ENCODE measurements at regions not wholly inside any gene's neighbourhood (a gene's known extent, or its start where the extent isn't known, plus 50 kb on each side); places are given as distances from the start of the nearest gene placed in this dataset.

DNA sequence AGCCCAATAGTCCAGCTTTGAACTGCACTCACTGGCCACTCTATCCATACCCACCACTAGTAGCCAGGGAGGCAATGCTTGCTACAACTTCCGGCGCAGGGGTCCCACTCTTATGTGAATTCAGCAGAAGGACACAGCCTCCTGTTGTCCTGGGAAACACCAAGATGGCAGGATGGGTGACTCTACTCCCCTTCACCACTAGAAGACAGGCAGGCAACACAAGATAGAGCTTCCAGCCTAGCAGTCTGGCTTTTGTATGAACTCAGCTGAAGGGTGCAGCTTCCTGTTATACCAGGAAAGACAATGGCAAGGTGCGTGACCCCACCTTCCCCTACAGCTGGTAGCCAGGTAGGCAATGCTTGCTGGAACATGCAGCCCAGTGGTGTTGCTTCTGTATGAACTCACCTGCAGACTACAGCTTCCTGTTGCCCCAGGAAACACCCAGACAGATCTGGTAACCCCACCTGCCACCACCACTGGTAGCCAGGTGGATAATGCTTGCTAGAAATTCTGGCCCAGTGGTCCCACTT lies 205.2 kb upstream of the KIRREL3 start:
- H2AK9ac ChIP-seq (replicated peaks; ENCODE audit: low read depth, low read length, poor library complexity): no peak overlapping the region
- H2AFZ ChIP-seq (replicated peaks; ENCODE audit: low read length, poor library complexity): no peak overlapping the region
- no peak overlapping the region for H3K14ac ChIP-seq (replicated peaks; ENCODE audit: low read depth, low read length)
- no peak overlapping the region for H2BK15ac ChIP-seq (ENCODE audit: low read depth, low read length)
- H3K4me3 ChIP-seq (ENCODE audit: insufficient read depth, low read depth, low read length): no peak overlapping the region
- no peak overlapping the region for H3K56ac ChIP-seq (ENCODE audit: extremely low read depth, insufficient read depth, low read length)
- DNase-seq (no peak), ATAC-seq (ENCODE audit: low read depth) (no peak)
- no peak overlapping the region for H3K18ac ChIP-seq (ENCODE audit: low read depth, low read length)
- H2AK5ac ChIP-seq (ENCODE audit: low read depth, low read length): no peak overlapping the region
- BruUV-seq (replicated peaks): no TSS peak
- no peak for TF ChIP-seq RAD21 (IDR thresholded peaks at IDR 0.05; ENCODE audit: low read length)
- TF ChIP-seq FOS (IDR thresholded peaks at IDR 0.05; ENCODE audit: low read depth, low read length): no peak
- no peak for TF ChIP-seq CEBPB (IDR thresholded peaks at IDR 0.05; ENCODE audit: low read depth, low read length)
- no peak for TF ChIP-seq RFX5 (IDR thresholded peaks at IDR 0.05; ENCODE audit: low read depth, low read length)
- no peak for TF ChIP-seq RCOR1 (IDR thresholded peaks at IDR 0.05; ENCODE audit: insufficient replicate concordance, low read length)
- TF ChIP-seq MAZ (IDR thresholded peaks at IDR 0.05; ENCODE audit: borderline replicate concordance, low read depth, low read length): no peak
- no peak for TF ChIP-seq NFE2L2 (IDR thresholded peaks at IDR 0.05; ENCODE audit: low read depth, low read length)
- TF ChIP-seq SMC3 (IDR thresholded peaks at IDR 0.05; ENCODE audit: low read depth, low read length): no peak
- TF ChIP-seq MAFK (IDR thresholded peaks at IDR 0.05; ENCODE audit: low read depth, low read length): no peak
- TF ChIP-seq, protein P1, sequence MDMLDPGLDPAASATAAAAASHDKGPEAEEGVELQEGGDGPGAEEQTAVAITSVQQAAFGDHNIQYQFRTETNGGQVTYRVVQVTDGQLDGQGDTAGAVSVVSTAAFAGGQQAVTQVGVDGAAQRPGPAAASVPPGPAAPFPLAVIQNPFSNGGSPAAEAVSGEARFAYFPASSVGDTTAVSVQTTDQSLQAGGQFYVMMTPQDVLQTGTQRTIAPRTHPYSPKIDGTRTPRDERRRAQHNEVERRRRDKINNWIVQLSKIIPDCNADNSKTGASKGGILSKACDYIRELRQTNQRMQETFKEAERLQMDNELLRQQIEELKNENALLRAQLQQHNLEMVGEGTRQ (IDR thresholded peaks at IDR 0.05; ENCODE audit: low read depth, low read length): no peak
- TF ChIP-seq POLR2A (IDR thresholded peaks at IDR 0.05; ENCODE audit: low read depth, low read length): no peak
- TF ChIP-seq CHD1 (IDR thresholded peaks at IDR 0.05; ENCODE audit: low read depth, low read length): no peak
- TF ChIP-seq, protein P2, sequence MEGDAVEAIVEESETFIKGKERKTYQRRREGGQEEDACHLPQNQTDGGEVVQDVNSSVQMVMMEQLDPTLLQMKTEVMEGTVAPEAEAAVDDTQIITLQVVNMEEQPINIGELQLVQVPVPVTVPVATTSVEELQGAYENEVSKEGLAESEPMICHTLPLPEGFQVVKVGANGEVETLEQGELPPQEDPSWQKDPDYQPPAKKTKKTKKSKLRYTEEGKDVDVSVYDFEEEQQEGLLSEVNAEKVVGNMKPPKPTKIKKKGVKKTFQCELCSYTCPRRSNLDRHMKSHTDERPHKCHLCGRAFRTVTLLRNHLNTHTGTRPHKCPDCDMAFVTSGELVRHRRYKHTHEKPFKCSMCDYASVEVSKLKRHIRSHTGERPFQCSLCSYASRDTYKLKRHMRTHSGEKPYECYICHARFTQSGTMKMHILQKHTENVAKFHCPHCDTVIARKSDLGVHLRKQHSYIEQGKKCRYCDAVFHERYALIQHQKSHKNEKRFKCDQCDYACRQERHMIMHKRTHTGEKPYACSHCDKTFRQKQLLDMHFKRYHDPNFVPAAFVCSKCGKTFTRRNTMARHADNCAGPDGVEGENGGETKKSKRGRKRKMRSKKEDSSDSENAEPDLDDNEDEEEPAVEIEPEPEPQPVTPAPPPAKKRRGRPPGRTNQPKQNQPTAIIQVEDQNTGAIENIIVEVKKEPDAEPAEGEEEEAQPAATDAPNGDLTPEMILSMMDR (conservative IDR thresholded peaks at IDR 0.05; ENCODE audit: low read depth, low read length): no peak
- TF ChIP-seq BHLHE40 (IDR thresholded peaks at IDR 0.05; ENCODE audit: low read depth, low read length): no peak
- TF ChIP-seq, protein P3, sequence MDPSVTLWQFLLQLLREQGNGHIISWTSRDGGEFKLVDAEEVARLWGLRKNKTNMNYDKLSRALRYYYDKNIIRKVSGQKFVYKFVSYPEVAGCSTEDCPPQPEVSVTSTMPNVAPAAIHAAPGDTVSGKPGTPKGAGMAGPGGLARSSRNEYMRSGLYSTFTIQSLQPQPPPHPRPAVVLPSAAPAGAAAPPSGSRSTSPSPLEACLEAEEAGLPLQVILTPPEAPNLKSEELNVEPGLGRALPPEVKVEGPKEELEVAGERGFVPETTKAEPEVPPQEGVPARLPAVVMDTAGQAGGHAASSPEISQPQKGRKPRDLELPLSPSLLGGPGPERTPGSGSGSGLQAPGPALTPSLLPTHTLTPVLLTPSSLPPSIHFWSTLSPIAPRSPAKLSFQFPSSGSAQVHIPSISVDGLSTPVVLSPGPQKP (IDR thresholded peaks at IDR 0.05; ENCODE audit: borderline replicate concordance, low read depth, low read length): no peak
- no peak for TF ChIP-seq MXI1 (IDR thresholded peaks at IDR 0.05; ENCODE audit: borderline replicate concordance, low read depth, low read length)
- no peaks in the 10 kb centered on the region for H4K20me1 ChIP-seq (ENCODE audit: insufficient read depth, low read length)
- in situ Hi-C loops (cut with MboI; ENCODE audit: low sequenced_read_pairs): no loop called here
- dilution Hi-C loops (cut with HindIII; ENCODE audit: low sequenced_read_pairs, unreplicated experiment): no loop called here
- H3K27ac ChIP-seq (ENCODE audit: insufficient read depth, low read length): no peak overlapping the region
- H2BK120ac ChIP-seq (ENCODE audit: low read depth, low read length): no peak overlapping the region
- no peak overlapping the region for H2BK5ac ChIP-seq (ENCODE audit: low read depth, low read length, poor library complexity, severe bottlenecking)
- POLR2A ChIA-PET (ENCODE audit: unreplicated experiment): no interaction called here
- no peaks in the 10 kb centered on the region for H3K4me1 ChIP-seq (ENCODE audit: control insufficient read depth, insufficient read depth, low read length)
- no peak overlapping the region for H3K9ac ChIP-seq (ENCODE audit: low read depth, low read length)
- H3K79me1 ChIP-seq (ENCODE audit: low read depth in 1 of 2, low read length in 2 of 2): no peaks in the 10 kb centered on the region
- no peak overlapping the region for H4K8ac ChIP-seq (ENCODE audit: low read depth in 2 of 2, low read length in 2 of 2)
- H4K5ac ChIP-seq (ENCODE audit: low read depth, low read length): no peak overlapping the region
- H3K9me3 ChIP-seq (ENCODE audit: control insufficient read depth, insufficient read depth, low read length): no peaks in the 10 kb centered on the region; the same call in 1 of the 2 replicates
- no peak overlapping the region for H2BK20ac ChIP-seq (ENCODE audit: low read depth, low read length)
- no peaks in the 10 kb centered on the region for H3K9me1 ChIP-seq (ENCODE audit: insufficient read depth, low read length)
- CTCF ChIA-PET: no interaction called here
- no peak overlapping the region for H3K23ac ChIP-seq (ENCODE audit: low read depth, low read length)
- H4K91ac ChIP-seq (ENCODE audit: insufficient read depth, low read depth, low read length): no peak overlapping the region
- intact Hi-C loops (cut with micrococcal nuclease): no loop called here
- no peaks in the 10 kb centered on the region for H3K27me3 ChIP-seq (ENCODE audit: control insufficient read depth, insufficient read depth, low read length)
- H3K4me2 ChIP-seq (ENCODE audit: low read depth, low read length): no peak overlapping the region
- WGBS, 2 experiments (ENCODE audit: extremely low coverage in 2 of 2, insufficient read length in 1 of 2): no CpG with 5 or more reads among the region's 3 CpGs
- H3K36me3 ChIP-seq (ENCODE audit: control insufficient read depth, insufficient read depth, low read length): no peaks in the 10 kb centered on the region
- no peak overlapping the region for H3K4ac ChIP-seq (ENCODE audit: low read depth, low read length)
